Omental fat pad (tissue), 3 donors: ENCODE measurements at regions not wholly inside any gene's neighbourhood (a gene's known extent, or its start where the extent isn't known, plus 50 kb on each side); places are given as distances from the start of the nearest gene placed in this dataset.

Experiments used
- ATAC-seq: fragments of 150-250 bp; one replicate; pipeline ENCODE4 v1.9.1; 2016; ENCODE audit warnings: mild to moderate bottlenecking, moderate library complexity; ENCODE audit not compliant: low FRiP score
- DNase-seq: peaks from one replicate; pipeline ENCODE4 v3.0.0-alpha.2; 2019; ENCODE audit warnings: low spot score
- TF ChIP-seq, protein P1 (sequence below), 3 donors: fragments of 450-650 bp; IDR thresholded peaks; one replicate each; pipeline ENCODE4 v1.5.1; 2016 to 2017; ENCODE audit warnings: antibody characterized with exemption in 3 of 3, mild to moderate bottlenecking in 3 of 3, moderate library complexity in 2 of 3

DNA sequence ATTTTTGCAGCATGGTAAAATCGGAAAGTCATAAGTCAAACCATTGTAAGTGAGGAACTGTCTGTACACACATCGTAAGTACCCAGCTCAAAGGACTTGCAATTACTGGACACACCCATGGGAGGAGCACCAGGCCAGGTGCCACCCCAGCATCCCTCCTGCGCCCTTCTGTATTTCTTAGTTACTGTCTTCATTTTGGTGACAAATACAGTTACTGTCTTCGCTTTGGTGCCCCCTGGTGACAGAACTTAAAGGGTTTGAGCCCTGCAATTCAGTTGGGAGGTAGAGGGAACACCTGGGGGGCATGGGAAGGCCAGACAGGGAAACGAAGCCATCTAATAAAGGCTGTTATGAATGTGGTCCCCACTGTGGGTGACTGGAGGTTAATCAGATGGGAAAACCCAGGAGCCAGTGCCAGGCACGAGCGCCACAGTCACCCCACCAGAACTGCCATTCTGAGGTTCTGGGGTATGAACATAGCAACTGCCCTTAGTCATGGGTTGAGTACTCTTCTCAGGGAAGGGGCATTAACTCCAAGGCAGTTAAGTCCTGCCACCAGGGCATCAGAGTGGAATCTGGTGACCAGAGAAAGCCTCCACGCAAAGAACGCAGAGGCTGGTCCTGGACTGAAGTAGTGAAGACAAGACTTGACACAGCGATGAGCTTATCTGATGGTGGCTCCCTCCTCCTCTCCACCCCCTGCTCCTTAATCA is 612.9 kb downstream of the PTPRU start:
- ATAC-seq (no peak), DNase-seq (no peak)
- TF ChIP-seq, protein P1, sequence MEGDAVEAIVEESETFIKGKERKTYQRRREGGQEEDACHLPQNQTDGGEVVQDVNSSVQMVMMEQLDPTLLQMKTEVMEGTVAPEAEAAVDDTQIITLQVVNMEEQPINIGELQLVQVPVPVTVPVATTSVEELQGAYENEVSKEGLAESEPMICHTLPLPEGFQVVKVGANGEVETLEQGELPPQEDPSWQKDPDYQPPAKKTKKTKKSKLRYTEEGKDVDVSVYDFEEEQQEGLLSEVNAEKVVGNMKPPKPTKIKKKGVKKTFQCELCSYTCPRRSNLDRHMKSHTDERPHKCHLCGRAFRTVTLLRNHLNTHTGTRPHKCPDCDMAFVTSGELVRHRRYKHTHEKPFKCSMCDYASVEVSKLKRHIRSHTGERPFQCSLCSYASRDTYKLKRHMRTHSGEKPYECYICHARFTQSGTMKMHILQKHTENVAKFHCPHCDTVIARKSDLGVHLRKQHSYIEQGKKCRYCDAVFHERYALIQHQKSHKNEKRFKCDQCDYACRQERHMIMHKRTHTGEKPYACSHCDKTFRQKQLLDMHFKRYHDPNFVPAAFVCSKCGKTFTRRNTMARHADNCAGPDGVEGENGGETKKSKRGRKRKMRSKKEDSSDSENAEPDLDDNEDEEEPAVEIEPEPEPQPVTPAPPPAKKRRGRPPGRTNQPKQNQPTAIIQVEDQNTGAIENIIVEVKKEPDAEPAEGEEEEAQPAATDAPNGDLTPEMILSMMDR (IDR thresholded peaks at IDR 0.05), result no peak

- TF ChIP-seq, protein P1 (IDR thresholded peaks at IDR 0.05), result no peak
- ATAC-seq (no peak), DNase-seq (no peak)
These were observed 609.6 kb downstream of the PTPRU start for GRCh38 chr1:29845910-29846309.

DNA sequence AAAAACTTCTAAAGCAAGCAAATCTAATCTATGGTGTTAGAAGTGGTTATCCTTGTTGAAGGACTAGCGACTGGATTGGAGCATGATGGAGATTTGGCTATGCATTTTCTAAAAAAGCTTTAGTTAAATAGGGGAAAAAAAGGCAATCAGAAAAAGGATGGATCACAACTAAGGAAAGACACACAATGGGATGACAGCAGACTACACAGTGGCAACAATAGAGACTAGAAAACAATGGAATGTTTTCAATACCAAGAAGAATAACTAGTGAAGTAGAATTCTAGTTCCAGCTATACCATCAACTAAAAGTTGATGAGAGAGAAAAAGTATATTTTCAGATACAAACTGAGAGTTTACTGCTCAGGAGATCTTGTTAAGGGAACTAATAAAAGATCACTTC is 605.8 kb downstream of the PTPRU start:
- TF ChIP-seq, protein P1 (IDR thresholded peaks at IDR 0.05), result no peak
- ATAC-seq (no peak), DNase-seq (no peak)

DNA sequence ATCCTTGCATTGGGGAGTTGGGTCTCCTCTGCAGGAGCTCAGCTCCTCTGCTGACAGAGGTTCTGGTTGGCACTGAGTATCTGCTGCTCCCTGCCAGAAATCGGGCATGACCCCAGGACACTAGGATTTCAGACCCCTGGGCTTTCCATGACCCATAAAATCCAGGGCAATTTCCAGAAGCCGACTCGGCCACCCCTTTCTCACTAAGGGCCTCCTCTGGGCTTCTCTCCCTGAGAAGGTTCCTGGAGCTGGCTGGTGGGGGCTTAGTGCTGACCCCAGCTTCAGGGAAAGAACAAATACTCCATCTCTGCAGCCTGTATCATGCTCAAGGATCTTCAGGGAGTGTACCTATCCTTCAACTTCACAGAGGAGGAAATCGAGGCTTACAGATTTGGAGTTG is 603.4 kb downstream of the PTPRU start:
- no peak for DNase-seq
- ATAC-seq, result no peak
- TF ChIP-seq, protein P1 (IDR thresholded peaks at IDR 0.05), result no peak

- ATAC-seq (no peak), DNase-seq (no peak)
- TF ChIP-seq, protein P1 (IDR thresholded peaks at IDR 0.05), result no peak
These were observed 602.5 kb downstream of the PTPRU start for GRCh38 chr1:29838738-29839320.

- no peak for DNase-seq
- ATAC-seq, result no peak
- TF ChIP-seq, protein P1 (IDR thresholded peaks at IDR 0.05), result no peak
These were observed 600.6 kb downstream of the PTPRU start for GRCh38 chr1:29836651-29837646.
